SK-N-SH (cell line): ENCODE measurements at regions not wholly inside any gene's neighbourhood (a gene's known extent, or its start where the extent isn't known, plus 50 kb on each side); places are given as distances from the start of the nearest gene placed in this dataset.

Experiments
- CTCF ChIA-PET: fragments of 300-600, 350-600 bp; formaldehyde crosslinking; extraction: SDS; loops from one replicate; lab custom pipeline; 2021; lab: Yijun Ruan, JAX
- POLR2A ChIA-PET: fragments of 350-600 bp; sonication (Branson Sonifier 250); formaldehyde crosslinking; extraction: SDS; loops from one replicate; lab custom pipeline; 2020; ENCODE audit warnings: antibody characterized with exemption, inconsistent platforms; lab: Yijun Ruan, JAX
- DNase-seq: peaks from one replicate; pipeline ENCODE4 v3.0.0; 2012
- H2AFZ ChIP-seq: fragments of 200-600 bp; sonication (generic); 2 replicates; pipeline ENCODE4 v1.8.1; 2016; ENCODE audit warnings: antibody characterized with exemption, mild to moderate bottlenecking, low read depth
- H3F3A ChIP-seq: fragments of 200-600 bp; sonication (generic); replicated peaks from 2 replicates; pipeline ENCODE3; 2016; ENCODE audit warnings: antibody characterized with exemption, mild to moderate bottlenecking; ENCODE audit not compliant: insufficient read depth
- H3K27ac ChIP-seq, 2 experiments: fragments of 200-500 bp in 1 of 2; fragments of 200-600 bp in 1 of 2; sonication (Bioruptor generic) in 1 of 2; sonication (generic), shearing (Covaris generic) in 1 of 2; 2 replicates each; pipeline versions ENCODE4 v1.5.1 to v1.6.1; 2014 to 2016; ENCODE audit warnings: low read depth in 2 of 2, inconsistent platforms in 1 of 2, low read length in 1 of 2, mild to moderate bottlenecking in 1 of 2, mixed read lengths in 1 of 2
- H3K27me3 ChIP-seq: fragments of 200-600 bp; sonication (generic), shearing (Covaris generic); 2 replicates; pipeline ENCODE4 v1.6.1; 2016; ENCODE audit warnings: mixed run types; ENCODE audit not compliant: insufficient read depth
- H3K36me3 ChIP-seq, 2 experiments: fragments of 200-500 bp in 1 of 2; fragments of 200-600 bp in 1 of 2; sonication (Bioruptor generic) in 1 of 2; sonication (generic) in 1 of 2; replicated peaks in 1 of 2; 2 replicates each; pipeline versions ENCODE3 to v1.5.1; 2014 to 2016; ENCODE audit warnings: low read length in 1 of 2, mild to moderate bottlenecking in 1 of 2; ENCODE audit not compliant: insufficient read depth in 2 of 2, control insufficient read depth in 1 of 2
- H3K4me1 ChIP-seq, 2 experiments: fragments of 200-500 bp in 1 of 2; fragments of 200-600 bp in 1 of 2; sonication (Bioruptor generic) in 1 of 2; sonication (generic), shearing (Covaris generic) in 1 of 2; 2 replicates each; pipeline versions ENCODE4 v1.5.1 to v1.6.1; 2014 to 2016; ENCODE audit warnings: low read depth in 1 of 2, low read length in 1 of 2, mixed run types in 1 of 2; ENCODE audit not compliant: insufficient read depth in 2 of 2, control insufficient read depth in 1 of 2
- H3K4me2 ChIP-seq: fragments of 200-600 bp; sonication (generic), shearing (Covaris generic); 2 replicates; pipeline ENCODE4 v1.6.1; 2017; ENCODE audit warnings: mixed run types
- H3K4me3 ChIP-seq, 2 experiments: fragments of 200-500 bp in 1 of 2; fragments of 200-600 bp in 1 of 2; sonication (Bioruptor generic) in 1 of 2; sonication (generic), shearing (Covaris generic) in 1 of 2; 2 replicates each; pipeline versions ENCODE4 v1.5.1 to v1.8.1; 2014 to 2016; ENCODE audit warnings: low read depth in 2 of 2, inconsistent platforms in 1 of 2, low read length in 1 of 2, mild to moderate bottlenecking in 1 of 2, mixed read lengths in 1 of 2, moderate library complexity in 1 of 2
- H3K79me2 ChIP-seq: fragments of 200-600 bp; sonication (generic); 2 replicates; pipeline ENCODE4 v1.8.1; 2017; ENCODE audit warnings: mild to moderate bottlenecking; ENCODE audit not compliant: insufficient read depth
- H3K9ac ChIP-seq: fragments of 200-600 bp; sonication (generic); 2 replicates; pipeline ENCODE4 v1.6.1; 2017; ENCODE audit warnings: mixed run types
- H3K9me2 ChIP-seq: fragments of 200-600 bp; sonication (generic); 2 replicates; pipeline ENCODE4 v1.6.1; 2017; ENCODE audit warnings: mixed run types
- H3K9me3 ChIP-seq: fragments of 200-600 bp; sonication (generic); 2 replicates; pipeline ENCODE4 v1.6.1; 2017; ENCODE audit warnings: mixed run types, mild to moderate bottlenecking, moderate library complexity
- H4K20me1 ChIP-seq: fragments of 200-600 bp; sonication (generic); 2 replicates; pipeline ENCODE4 v1.6.1; 2017; ENCODE audit warnings: mild to moderate bottlenecking, mixed run types; ENCODE audit not compliant: insufficient read depth
- CTCF ChIP-seq: fragments of 200-600 bp; sonication (generic); IDR thresholded peaks from 2 replicates; pipeline ENCODE4 v1.6.1; 2017; ENCODE audit warnings: antibody characterized with exemption, mild to moderate bottlenecking, moderate library complexity
- IRF3 ChIP-seq: fragments of 150-350 bp; IDR thresholded peaks from 2 replicates; pipeline ENCODE4 v1.6.1; 2016; ENCODE audit warnings: mild to moderate bottlenecking, low read depth, low read length
- NFIC ChIP-seq: IDR thresholded peaks from 2 replicates; pipeline ENCODE4 v1.4.0; 2012; ENCODE audit warnings: borderline replicate concordance
- NRF1 ChIP-seq: IDR thresholded peaks from 2 replicates; pipeline ENCODE4 v1.6.1; 2012; ENCODE audit warnings: low read depth, mild to moderate bottlenecking, low read length
- PBX3 ChIP-seq: IDR thresholded peaks from 2 replicates; pipeline ENCODE4; 2012
- RAD21 ChIP-seq: IDR thresholded peaks from 2 replicates; pipeline ENCODE4 v1.6.1; 2012; ENCODE audit warnings: mild to moderate bottlenecking, low read length
- RFX5 ChIP-seq: IDR thresholded peaks from 2 replicates; pipeline ENCODE4 v1.6.1; 2012; ENCODE audit warnings: mild to moderate bottlenecking, improper control_type of control experiment, low read length
- SIN3A ChIP-seq: IDR thresholded peaks from 2 replicates; pipeline ENCODE4 v1.6.1; 2012; ENCODE audit warnings: low read depth, mild to moderate bottlenecking, low read length, moderate library complexity, borderline replicate concordance
- SMC3 ChIP-seq: IDR thresholded peaks from 2 replicates; pipeline ENCODE4 v1.6.1; 2012; ENCODE audit warnings: low read depth, low read length, improper control_type of control experiment
- TAF1 ChIP-seq: IDR thresholded peaks from 2 replicates; pipeline ENCODE4 v1.6.1; 2012; ENCODE audit warnings: low read depth, mild to moderate bottlenecking, low read length, moderate library complexity, borderline replicate concordance
- TEAD4 ChIP-seq: IDR thresholded peaks from 2 replicates; pipeline ENCODE4 v1.4.0; 2012; ENCODE audit warnings: mild to moderate bottlenecking, borderline replicate concordance; ENCODE audit not compliant: insufficient read depth
- USF1 ChIP-seq: IDR thresholded peaks from 2 replicates; pipeline ENCODE4 v1.4.0; 2012; ENCODE audit warnings: low read depth, borderline replicate concordance
- WGBS: methylation state at CpG from one replicate; pipeline ENCODE4 v1.1.6; 2017; ENCODE audit warnings: low lambda C conversion rate; 5-methylcytosine and 5-hydroxymethylcytosine counted together

GRCh38 chr5:126677121-126677520 lies 76.4 kb downstream of the PHAX start:
- Histone ChIP-seq H3K4me3 (no peak overlapping the region), H3K79me2 (no peaks in the 10 kb centered on the region), H3K27me3 (no peaks in the 10 kb centered on the region)
- POLR2A ChIA-PET = interaction anchor here (0.6 to 1.4 kb wide), 2 partner anchors 101 to 120 kb away, joined by 7 to 9 read pairs; no protein-coding TSS in a partner anchor
- TF ChIP-seq RFX5 (no peak), SIN3A (no peak), TEAD4 (no peak), CTCF (no peak), NRF1 (no peak), USF1 (no peak), RAD21 (no peak), IRF3 (no peak), PBX3 (no peak), TAF1 (no peak), NFIC (no peak), SMC3 (no peak)
- TF ChIP-seq, all 33 proteins: peak for 0
- DNase-seq = no peak
- H3K4me1 ChIP-seq = peaks cover 11% of the 10 kb centered on the region in 2 experiments; a peak in 2 of 4 replicates
- H3F3A ChIP-seq = no peaks in the 10 kb centered on the region
- no peaks in the 10 kb centered on the region for H3K36me3 ChIP-seq
- no peaks in the 10 kb centered on the region for H3K9me3 ChIP-seq
- no peak overlapping the region for H2AFZ ChIP-seq
- WGBS = 95% methylated on average over 2 of the region's 2 CpGs
- CTCF ChIA-PET = interaction anchor here (0.6 to 8.2 kb wide), 15 partner anchors 7 to 816 kb away, joined by 3 to 172 read pairs (median 5); partner anchors contain the start of genes LMNB1 and PHAX
- H3K27ac ChIP-seq = no peak overlapping the region
- no peaks in the 10 kb centered on the region for H4K20me1 ChIP-seq
- H3K4me2 ChIP-seq = no peak overlapping the region
- H3K9ac ChIP-seq = no peak overlapping the region
- H3K9me2 ChIP-seq = no peaks in the 10 kb centered on the region
